Hypothalamus (tissue), 51 donors: ENCODE measurements at regions not wholly inside any gene's neighbourhood (a gene's known extent, or its start where the extent isn't known, plus 50 kb on each side); places are given as distances from the start of the nearest gene placed in this dataset.
"Not testable (repeated sequence)": the region's sequence is repeated elsewhere in the genome, so short reads cannot be mapped to it uniquely, and the experiment has no call there.

Source experiments
- DNase-seq, 51 donors: peaks; one replicate each; lab custom pipeline; 2025; lab: John Stamatoyannopoulos, UW

DNA sequence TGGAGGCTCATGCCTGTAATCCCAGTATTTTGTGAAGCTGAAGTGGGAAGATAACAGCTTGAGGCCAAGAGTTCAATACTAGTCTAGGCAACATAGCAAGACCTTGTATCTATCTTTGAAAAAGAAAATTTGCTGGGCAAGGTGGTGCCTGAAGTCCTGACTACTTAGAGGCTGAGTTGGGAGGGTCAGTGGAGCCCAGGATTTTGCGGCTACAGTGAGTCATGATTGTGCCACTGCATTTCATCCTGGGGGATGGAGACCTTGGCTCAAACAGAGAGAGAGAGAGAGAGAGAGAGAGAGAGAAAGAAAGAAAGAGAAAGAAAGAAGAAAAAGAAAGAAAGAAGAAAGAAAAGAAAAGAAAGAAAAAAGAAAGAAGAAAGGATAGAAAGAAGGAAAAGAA, 1872.3 kb upstream of the PCDH20 start:
- no peak for DNase-seq

- no peak for DNase-seq
Measured at GRCh38 chr13:63285426-63285825, 1869.8 kb upstream of the PCDH20 start.

DNA sequence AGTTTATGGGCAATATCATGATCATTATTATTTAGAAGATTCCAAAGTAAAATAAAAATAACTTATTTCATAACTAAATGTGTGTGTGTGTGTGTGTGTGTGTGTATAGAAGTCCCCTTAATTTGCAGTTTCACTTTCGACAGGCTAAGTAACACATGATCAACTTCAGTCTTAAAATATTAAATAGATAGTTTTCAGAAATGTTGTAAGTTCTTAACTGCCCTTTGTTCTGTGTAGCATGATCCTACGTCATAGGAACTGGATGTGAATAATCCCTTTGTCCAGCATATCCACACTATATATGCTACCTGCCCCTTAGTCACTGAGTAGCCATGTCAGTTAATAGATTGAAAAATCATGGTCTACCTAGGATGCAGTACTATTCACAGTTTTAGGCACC, 1863.5 kb upstream of the PCDH20 start:
- no peak for DNase-seq

DNA sequence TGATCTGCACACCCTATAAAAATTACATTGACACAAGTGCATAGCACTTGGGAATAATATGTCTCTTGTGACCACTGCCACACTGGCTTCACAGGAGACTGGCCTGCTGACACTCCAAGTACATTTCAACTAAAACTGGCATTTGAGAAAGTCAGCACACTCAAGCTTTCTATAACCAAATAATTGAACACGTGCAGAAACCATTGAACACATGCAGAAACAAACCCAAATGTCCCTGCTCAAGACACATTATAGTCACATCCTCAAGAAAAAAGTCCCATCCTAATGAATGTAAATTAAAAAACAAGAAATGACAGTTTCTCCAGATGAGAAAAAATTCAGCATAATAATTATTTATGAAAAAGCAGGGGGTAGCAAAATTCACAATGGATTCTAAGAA, 1859.1 kb upstream of the PCDH20 start:
- DNase-seq = no peak

DNA sequence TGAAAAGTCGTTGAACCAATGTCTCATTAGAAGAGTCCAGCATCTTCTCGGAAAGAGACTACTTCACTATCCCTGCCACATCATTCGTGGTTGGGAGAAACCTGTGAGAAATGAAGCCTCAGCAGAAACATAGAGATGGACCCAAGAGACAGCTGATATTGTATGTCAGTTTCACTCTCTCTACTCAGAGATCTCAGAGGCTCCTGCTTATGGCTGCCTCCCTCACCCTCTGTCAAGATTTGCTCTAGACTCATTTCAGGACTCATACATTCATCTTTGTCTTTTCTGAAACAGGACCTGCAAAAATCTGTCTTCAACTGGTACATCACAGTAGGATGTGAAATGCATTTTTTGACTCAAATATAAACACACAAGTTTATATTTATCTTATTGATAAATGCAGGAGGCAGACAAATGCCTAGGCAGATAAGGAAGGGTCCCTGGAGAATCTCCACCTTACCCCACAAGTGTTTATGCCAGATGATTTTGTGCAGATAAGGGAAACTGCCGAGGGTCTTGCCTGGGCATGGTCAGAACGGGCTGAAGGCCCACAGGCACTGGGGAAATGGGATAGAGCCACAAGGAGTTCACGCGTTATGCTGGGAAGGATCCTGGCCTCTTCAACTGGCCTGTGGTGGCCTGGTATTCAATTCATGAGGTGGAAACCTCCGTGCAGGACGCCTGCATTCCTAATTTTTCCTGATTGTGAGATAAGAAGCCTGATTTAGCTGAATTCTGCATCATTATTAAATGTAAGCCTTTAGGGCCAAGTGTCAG, 1834.0 kb upstream of the PCDH20 start:
- no peak for DNase-seq

DNA sequence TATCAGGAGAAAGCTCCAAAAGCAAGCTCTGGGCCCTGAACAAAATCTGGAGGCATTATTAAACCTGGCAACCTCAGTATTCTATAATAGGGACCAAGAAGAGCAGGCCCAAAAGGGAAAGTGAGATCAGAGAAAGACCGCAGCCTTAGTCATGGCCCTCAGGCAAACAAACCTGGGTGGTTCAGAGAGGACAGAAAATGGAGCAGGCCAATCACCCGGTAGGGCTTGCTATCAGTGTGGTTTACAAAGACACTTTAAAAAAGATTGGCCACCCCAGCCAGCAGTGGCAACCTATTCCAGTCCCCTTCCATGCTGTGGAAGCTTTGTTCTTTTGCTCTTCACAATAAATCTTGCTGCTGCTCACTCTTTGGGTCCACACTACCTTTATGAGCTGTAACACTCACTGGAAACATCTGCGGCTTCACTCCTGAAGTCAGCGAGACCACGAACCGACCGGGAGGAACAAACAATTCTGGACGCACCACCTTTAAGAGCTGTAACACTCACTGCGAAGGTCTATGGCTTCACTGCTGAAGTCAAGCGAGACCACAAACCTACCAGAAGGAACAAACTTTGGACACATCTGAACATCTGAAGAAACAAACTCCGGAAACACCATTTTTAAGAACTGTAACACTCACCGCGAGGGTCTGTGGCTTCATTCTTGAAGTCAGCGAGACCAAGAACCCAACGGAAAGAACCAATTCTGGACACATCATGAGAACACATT, 1821.2 kb upstream of the PCDH20 start:
- not testable (repeated sequence) for DNase-seq

DNA sequence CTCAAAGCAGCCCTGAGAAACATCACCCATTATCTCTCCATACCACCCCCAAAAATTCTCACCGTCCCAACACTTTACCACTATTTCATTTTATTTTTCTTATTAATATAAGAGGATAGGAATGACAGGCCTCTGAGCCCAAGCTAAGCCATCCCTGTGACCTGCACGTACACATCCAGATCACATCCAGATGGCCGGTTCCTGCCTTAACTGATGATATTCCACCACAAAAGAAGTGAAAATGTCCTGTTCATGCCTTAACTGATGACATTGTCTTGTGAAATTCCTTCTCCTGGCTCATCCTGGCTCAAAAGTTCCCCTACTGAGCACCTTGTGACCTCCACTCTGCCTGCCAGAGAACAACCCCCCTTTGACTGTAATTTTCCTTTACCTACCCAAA, 1802.9 kb upstream of the PCDH20 start:
- not testable (repeated sequence) for DNase-seq

DNA sequence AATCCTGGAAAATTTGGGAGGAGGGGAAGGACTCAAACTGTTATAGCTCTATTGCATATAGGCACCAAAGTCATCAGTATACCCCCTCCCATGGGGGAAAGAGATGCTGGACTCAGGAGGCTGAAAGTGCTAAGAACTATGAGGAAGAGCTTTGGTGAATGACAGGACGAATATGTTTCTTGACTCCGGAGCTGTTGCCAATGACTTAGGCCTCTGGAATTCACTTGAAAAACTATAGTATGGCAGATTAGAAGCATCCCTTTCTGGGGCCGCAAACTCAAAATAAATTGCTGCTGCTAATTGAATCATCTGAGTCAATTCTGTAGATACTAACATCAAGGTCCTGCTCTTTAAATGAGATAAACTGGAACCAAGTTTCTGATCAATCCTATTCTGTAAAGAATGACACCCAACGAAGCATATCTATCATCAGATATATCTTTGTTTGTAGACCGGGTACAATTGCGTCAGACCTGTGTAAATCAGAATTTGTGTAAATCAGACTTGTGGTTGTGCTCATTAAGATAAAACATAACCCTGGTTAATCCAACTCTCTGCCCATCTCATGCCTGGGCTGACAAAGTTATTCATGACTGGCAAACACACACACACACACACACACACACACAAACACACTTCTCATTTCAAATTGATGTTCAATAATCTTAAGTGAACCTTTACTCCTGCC, 1793.8 kb upstream of the PCDH20 start:
- DNase-seq = no peak

GRCh38 chr13:63208826-63209225, 1793.2 kb upstream of the PCDH20 start:
- no peak for DNase-seq

- no peak for DNase-seq
Measured at GRCh38 chr13:63206461-63206860, 1790.8 kb upstream of the PCDH20 start.

DNA sequence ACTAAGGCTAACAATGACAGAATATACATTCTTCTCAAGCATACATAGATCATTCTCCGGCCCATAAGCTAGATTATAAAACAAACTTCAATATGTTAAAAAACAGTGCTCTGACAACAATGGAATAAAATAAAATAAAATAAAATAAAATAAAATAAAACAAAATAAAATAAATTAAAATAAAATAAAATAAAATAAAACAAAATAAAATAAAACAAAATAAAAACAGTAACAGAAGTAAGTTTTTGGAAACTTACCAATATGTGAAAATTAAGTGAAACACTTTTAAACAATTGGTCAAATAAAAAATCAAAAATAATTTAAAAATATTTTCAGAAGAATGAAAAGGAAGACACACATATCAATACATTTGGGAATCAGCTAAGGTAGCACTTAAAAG, 1785.8 kb upstream of the PCDH20 start:
- no peak for DNase-seq

GRCh38 chr13:63199508-63199907, 1783.9 kb upstream of the PCDH20 start:
- no peak for DNase-seq

DNA sequence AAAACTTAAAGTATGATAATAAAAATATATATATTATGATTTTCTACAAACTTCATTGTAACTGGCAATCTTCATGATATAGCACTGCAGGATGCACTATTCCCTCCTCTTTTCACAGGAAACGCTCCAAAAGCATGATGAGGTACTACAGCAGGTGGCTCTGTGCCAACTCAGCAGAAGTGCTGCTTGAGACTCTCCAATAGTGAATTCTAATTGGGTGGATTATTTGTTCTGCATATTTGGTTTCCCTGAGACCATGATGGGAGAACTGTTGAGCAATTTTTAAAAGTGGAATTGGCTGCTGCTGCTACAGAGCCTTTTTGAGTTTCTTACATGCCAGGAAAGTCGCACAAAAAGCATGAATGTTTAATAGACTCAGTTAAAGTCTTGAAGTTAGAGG, 1782.4 kb upstream of the PCDH20 start:
- no peak for DNase-seq

DNA sequence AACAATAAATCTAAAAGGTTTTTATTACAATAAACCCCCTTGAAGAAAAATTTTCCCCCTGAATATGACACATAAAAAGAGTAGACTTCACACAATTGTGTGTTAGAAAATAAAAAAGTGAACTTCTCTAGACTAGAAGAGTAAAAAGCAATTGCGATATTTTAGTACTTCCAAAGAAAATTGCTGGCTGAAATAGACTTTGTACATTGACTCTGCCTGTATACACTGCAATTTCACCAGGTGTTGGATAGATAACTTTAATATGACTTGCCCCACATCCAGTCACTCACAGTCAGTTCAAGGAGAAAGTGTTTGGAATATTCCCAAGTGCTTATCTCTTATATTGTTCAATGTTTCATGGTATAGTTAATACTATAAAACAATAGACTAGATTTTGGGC, 1780.1 kb upstream of the PCDH20 start:
- DNase-seq = no peak

DNA sequence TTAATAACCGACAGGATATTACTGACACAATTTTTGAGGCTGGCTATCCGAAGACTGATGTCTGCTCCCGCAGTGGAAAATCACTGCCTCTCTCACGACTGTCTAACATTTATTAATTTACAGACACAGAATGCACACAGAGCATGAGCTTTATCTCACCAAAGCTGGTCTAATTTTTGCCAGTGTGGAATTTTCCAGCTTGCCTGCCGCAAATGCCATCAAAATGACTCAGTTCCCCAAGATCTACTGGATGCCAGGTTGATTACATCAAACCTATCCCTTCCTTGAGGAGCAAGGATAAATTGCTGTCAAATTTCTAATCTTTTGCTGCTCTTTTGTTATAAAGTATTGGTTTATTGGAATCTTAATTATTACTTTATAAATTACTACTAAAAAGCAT, 1775.1 kb upstream of the PCDH20 start:
- DNase-seq = no peak

GRCh38 chr13:63190219-63190618, 1774.6 kb upstream of the PCDH20 start:
- DNase-seq = no peak

DNA sequence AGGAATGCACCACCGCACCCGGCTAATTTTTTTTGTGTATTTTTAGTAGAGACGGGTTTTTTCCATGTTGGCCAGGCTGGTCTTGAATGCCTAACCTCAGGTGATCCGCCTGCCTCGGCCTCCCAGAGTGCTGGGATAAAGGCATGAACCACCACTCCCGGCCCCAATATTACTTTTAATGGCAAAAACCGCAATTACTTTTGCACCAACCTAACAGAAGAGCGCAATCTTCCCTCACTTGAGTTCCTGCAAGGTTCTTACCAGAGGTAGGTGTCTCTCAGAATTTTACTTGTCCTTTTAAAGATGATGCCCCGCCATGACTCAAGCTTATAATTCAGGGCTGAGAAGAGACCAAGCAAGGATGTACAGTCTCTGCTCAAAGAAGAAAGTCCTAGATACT, 1774.1 kb upstream of the PCDH20 start:
- no peak for DNase-seq

- no peak for DNase-seq
Measured at GRCh38 chr13:63184693-63185092, 1769.0 kb upstream of the PCDH20 start.

DNA sequence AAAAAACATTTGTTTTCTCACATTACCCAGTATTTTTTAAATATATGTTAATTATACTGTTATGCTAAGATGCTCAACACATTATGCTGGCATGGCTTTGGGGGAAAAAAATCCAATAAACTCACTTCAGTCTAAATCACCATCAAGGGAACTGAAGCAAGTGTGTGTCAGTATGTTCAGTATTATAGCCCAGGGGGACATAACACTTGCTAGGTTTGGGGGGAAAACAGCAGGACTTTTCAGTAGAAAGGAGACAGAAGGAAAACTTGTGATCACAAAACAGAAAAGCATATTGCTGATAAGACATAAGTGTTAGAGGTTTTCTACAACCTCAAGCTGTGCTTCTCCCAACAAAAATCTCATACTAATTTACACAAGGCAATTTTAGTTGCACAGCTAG, 1759.9 kb upstream of the PCDH20 start:
- no peak for DNase-seq

DNA sequence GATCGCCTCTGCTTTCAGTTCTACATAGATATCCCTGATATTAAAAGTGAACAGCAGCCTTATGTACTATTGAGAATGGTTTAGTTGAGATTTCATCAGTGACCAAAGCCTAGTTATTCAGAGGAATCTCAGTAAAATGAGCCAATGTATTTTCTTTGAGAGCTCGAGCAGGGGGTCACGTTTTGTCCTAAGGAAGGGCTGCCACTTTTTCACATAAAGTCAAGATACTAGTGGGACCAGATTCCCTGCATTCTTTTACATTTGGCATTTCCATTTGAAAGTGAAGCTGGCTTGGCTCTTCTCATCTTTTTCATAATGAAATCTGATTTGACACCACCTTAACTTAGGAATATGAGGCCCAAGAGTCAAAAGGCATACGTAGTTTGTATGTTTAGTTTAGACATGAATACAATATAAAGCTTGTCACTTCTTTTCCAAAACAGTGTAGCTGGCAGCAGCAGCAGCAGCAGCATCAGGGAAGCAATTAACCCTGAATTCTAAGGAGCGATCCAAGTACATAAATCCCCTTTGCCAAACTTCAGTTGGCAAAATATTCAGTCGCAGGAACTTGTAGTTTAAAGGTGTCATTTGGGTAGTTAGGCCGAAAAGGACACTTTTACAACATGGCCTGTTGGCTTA, 1752.2 kb upstream of the PCDH20 start:
- DNase-seq = no peak

DNA sequence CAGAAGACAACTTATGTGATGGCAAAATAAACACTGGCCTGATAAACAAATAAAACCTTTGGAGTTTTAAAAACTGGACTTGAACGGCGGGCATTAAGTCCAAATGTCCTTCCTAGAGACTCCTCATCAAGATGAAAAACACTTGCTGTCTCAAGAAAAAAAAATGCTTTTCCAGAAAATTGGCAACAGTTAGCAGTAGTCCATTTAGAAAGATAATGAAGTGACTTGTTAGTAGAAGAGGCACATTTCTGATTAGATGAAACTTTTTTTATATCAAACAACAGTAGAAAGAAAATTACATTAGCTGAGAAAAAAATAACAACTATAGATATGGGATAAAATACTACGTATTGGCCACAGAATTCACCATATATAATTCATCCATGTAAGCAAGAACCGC, 1750.7 kb upstream of the PCDH20 start:
- no peak for DNase-seq
